ENCODE measurements at regions not wholly inside any gene's neighbourhood (a gene's known extent, or its start where the extent isn't known, plus 50 kb on each side); places are given as distances from the start of the nearest gene placed in this dataset. TPM values are rescaled to one million over a fixed set of nuclear protein-coding genes. Genes with fewer than 3 reads are reported as not detected.

Small RNA genes lying in the stretch of these regions (small RNA-seq; reads per million reads assigned to genes)
- gene RNU6-329P = not detected
